ENCODE measurements at regions not wholly inside any gene's neighbourhood (a gene's known extent, or its start where the extent isn't known, plus 50 kb on each side); places are given as distances from the start of the nearest gene placed in this dataset.

DNA sequence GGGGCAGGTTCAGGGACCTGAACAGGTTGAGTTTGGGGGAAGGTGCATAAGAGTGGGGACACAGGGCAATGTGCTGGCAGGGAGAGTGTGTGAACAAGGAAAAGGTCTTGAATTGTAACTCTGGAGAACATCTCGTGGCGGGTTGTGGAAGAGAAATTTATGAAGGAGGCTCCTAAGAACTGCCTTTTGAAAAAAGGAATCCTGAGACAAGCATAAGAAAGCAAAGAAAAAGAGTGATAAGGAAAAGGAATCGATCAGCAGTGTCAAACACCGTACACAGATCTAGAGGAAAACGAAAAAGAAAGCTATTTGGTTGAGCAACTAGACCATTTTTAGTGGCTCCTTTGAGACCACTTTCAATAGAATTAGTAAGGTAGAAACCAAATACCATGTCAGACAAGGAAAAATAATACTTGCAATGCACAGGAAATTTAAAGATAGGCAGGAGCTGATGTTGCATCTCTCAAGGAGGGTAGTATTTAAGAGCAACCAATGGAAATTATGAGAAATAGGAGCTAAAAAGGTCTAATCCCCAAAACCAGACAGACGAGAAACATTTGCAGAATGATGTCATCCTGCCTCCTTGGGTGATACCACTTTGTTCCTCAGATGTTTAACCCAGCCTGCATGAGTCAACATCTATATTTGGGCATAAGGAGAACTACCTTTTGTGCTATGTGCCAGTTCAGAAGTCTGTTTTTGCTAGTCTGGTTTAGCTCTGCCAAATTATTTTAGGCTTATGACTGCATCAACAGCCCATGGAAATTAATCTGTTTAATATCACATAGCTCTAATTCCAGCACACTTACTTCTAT, 64.5 kb upstream of the STK38L start:
- DNase-seq (ENCODE audit: low read depth): no peak

DNA sequence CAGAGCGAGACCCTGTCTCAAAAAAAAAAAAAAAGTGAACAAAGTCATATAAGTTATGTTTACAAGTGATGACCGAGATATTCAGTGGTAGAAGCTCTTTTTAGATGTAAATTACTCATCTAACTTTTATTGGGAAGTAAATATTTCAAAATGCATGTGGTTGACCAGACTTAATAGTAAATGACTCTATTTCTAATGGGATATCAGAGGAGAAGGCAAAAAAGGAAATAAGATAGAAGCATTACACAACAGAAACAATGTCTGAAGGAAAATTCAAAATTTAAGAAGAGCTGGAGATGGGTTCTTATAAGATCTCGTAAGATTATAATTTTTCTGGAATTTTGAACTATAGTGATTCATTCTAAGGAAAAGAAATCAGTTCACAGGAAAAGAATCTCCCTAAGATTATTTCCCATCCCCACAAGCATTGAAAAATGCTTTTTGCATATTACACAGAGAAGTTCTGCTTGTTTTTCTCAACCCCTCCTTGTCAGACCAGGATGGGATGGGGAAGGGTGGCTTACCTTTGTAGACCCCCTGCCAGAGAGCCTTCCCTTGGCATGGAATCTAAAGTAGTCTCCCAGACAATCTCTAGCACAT, 63.1 kb upstream of the STK38L start:
- DNase-seq (ENCODE audit: low read depth): no peak

- DNase-seq (ENCODE audit: low read depth): no peak
Observed at GRCh38 chr12:27183342-27183741, 60.7 kb upstream of the STK38L start.

DNA sequence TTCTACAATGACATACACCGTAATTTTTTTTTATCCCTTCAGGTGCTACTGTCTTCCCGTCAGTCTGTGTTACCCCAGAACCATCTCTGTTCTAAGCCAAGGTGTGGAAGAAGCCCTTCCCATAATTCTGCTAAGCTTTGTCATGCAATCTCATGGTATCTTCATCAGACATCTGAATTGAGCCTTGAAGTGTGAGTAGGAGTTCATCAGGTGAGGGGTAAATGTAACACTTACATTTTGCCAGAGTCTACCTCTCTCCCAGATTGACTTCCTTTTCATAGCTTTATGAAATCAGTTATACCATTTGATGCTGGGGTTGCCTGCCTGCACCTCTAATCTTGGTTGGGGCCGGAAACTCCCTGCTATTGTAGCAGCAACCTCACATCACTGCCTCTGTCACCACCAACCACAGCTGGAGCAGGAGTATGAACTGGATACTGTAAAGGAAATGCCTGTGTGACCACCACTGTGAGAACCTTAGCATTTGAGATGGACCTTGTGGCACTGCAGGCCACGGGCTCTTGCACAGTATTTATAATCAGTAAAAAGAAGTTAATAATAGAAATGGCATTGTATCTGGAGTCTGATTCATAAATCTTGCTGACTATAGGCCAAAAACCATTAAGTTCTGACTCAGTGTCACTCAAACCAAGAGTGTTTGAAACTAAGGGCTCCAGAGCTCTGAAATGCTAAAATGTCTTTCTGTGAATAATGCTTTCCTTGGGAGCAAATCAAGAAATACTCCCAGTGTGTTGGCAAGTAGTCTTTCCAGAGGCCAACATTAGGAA, 58.7 kb upstream of the STK38L start:
- no peak for DNase-seq (ENCODE audit: low read depth)

DNA sequence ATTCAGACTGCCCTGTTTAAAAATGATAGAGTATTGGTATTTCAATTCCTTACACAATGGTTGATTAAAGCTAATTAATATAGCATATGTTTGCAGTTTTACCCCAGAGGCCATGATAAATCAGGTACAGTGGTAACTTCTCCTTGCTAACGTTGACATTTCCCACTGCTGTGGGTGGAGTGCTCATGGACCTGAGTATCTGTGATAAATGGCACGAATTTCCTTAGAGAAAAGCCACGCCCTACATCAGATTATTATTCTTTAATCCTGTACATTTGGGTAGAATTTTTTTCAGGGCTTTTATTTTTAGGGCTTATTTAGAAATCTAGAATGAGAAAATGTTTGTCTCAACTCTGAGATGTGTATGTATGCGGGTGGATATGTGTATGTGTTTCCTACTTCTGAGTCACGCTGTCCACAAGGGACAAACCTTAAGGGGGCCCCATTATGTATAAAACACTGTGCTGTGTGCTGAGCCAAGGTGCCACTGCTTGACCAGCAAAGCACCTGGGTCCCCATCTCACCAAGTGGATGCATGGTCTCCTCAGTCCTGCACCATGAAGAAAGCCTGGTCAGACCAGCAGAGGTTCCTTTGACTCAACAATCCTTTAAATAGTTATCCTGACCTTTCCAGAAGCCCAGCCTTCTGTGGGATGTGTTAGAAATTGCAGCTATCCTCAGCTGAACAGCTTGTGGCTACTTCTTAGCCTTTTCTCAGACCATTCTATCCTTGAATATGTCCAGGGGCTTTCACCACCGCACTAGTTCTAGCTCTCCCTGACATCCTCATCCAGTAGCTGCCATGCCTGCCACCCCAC, 57.9 kb upstream of the STK38L start:
- DNase-seq (ENCODE audit: low read depth): no peak

DNA sequence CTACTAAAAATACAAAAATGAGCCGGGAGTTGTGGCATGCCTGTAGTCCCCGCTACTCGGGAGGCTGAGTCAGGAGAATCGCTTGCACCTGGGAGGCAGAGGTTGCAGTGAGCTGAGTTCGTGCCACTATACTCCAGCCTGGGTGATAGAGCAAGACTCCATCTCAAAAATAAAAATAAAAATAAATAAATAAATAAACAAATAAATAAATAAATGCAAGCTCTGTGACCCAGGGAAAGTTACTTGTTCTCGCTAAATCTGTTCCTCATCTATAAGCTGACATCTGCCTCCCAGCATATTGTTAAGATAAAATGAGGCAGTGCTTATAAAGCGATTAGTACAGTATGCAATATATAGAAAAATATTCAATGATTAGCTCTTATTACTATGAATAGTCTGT, 56.4 kb upstream of the STK38L start:
- no peak for DNase-seq (ENCODE audit: low read depth)

DNA sequence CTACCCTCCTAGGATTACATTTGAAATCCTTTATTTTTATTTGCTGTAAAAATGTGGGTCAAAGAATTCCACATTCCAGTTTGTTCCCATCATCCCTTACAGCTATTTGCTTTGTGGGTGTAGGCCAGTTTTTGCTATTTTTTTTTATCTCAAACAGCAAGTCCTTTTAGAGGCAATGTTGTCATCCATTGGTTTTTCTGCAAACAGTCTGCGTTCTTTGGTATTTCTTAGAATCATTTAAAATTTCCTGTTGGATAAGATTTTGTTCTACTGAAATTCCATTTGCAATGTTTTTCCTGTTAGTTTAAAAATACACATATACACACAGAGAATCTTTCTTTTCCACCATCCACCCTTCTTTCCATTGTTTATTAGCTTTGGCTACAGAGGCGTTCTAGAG, 53.3 kb upstream of the STK38L start:
- DNase-seq (ENCODE audit: low read depth): no peak

DNA sequence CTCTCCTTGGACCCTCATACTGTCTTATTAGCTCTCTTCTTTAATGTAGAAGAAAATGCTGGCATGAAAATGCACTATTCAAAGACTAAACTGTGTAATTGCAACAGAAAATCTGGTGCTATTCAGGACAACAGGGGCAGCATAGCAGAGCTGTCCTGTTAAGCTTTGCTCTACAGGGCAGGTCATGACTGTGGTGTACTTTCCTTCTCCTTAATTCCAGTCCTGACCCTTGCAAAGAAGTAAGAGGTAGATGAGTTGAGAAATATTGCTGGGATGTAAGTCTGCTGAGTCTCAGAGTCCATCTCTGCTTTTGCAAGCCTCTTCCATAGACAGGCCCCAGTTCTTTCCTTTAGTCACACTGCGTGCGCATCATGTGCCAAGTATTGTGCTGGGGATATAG, 52.6 kb upstream of the STK38L start:
- no peak for DNase-seq (ENCODE audit: low read depth)

DNA sequence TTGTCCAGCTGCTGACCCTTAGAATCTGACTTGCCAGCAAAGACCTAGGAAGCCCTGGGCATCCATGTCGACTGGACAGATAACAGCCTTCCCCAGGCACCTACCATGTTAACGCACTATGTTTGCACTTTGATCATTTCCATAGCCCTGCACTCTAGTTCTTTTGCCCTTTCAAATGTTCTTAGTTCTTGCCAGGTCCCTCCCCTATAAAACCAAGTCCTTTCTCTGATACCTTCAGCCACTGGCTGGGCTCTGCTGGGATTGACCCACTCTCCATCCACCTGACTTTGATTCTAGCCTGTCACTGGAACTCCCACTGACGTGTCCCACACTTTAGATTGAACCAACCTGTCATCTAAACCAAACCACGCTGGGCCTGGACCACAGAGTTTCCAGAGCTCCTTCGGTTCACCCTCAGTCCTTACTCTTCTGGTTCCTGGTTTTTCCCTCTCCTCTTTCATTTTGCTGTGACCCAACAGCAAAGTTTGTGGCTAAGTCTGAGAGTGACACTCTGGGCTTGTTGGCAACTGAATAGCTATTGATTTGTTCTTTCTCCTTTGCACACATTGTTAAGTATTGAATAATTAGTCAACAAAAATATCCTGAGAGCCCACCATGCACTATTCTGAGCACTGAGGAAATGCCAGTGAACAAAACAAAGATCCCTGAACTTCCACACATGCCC, 51.8 kb upstream of the STK38L start:
- no peak for DNase-seq (ENCODE audit: low read depth)

DNA sequence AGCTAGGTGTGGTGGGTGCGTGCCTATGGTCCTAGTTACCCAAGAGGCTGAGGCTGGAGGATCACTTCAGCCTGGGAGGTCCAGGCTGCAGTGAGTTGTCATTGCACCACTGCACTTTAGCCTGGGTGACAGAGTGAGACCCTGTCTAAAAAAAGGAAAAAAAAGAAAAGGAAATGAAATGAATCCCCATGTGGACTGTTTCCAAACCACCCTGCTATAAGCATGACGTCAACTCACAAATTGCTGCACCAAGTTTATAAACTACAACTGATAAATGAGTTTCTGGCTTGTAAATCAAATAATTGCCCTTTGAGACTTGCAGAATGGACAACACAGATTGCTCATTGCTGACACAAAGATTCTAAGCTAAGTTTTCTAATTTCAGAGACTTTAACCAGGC, 51.0 kb upstream of the STK38L start:
- DNase-seq (ENCODE audit: low read depth): no peak

GRCh38 chr12:27193854-27194544, 50.1 kb upstream of the STK38L start:
- no peak for DNase-seq (ENCODE audit: low read depth)

Data from activated gamma-delta T cell treated with anti-CD3 and anti-CD28 coated beads, Interleukin-2, amount 50 U/mL, for 16 hours (primary cell).